Sigmoid colon (tissue), 3 donors: ENCODE measurements at regions not wholly inside any gene's neighbourhood (a gene's known extent, or its start where the extent isn't known, plus 50 kb on each side); places are given as distances from the start of the nearest gene placed in this dataset.

ENCODE experiments used
- POLR2A ChIP-seq, 2 donors: fragments of 450-650 bp; IDR thresholded peaks; one replicate each; pipeline ENCODE4 v1.6.1; 2016; ENCODE audit warnings: antibody characterized with exemption in 2 of 2, mild to moderate bottlenecking in 2 of 2, moderate library complexity in 2 of 2
- TF ChIP-seq, protein P1 (sequence below), 4 experiments: fragments of 450-650 bp in 3 of 4; fragments of 200-600 bp in 1 of 4; IDR thresholded peaks; one replicate each; pipeline ENCODE4 v1.5.1; 2016 to 2019; ENCODE audit warnings: antibody characterized with exemption in 4 of 4, mild to moderate bottlenecking in 3 of 4, moderate library complexity in 2 of 4

DNA sequence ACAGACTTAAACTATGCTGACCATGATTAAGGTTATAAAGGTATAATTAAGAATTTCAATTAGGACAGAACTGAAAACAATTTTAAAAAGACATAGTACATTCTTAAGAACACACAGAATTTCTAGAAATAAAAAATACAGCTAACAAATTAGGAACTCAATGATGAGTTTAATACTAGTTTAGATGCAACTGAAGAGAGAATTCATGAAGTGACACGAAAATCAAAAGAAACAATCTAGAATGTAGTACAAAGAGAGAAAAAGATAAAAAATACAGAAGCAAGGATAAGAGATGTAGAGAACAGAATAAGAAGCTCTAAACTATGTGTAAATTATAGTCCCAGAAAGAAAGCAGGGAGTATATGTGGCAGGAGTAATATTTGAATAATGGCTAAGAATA, 187.8 kb upstream of the KRR1 start:
- TF ChIP-seq, protein P1, sequence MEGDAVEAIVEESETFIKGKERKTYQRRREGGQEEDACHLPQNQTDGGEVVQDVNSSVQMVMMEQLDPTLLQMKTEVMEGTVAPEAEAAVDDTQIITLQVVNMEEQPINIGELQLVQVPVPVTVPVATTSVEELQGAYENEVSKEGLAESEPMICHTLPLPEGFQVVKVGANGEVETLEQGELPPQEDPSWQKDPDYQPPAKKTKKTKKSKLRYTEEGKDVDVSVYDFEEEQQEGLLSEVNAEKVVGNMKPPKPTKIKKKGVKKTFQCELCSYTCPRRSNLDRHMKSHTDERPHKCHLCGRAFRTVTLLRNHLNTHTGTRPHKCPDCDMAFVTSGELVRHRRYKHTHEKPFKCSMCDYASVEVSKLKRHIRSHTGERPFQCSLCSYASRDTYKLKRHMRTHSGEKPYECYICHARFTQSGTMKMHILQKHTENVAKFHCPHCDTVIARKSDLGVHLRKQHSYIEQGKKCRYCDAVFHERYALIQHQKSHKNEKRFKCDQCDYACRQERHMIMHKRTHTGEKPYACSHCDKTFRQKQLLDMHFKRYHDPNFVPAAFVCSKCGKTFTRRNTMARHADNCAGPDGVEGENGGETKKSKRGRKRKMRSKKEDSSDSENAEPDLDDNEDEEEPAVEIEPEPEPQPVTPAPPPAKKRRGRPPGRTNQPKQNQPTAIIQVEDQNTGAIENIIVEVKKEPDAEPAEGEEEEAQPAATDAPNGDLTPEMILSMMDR (IDR thresholded peaks at IDR 0.05) = no peak
- TF ChIP-seq POLR2A (IDR thresholded peaks at IDR 0.05) = no peak
